ENCODE measurements at regions not wholly inside any gene's neighbourhood (a gene's known extent, or its start where the extent isn't known, plus 50 kb on each side); places are given as distances from the start of the nearest gene placed in this dataset.

- Histone ChIP-seq H3K36me3 (no peaks in the 10 kb centered on the region), H3K27me3 (no peaks in the 10 kb centered on the region), H3K9me3 (no peaks in the 10 kb centered on the region), H3K4me1 (no peaks in the 10 kb centered on the region), H3K27ac (no peak overlapping the region), H3K4me3 (no peak overlapping the region)
- intact Hi-C loops (cut with DNase I; ENCODE audit: low total_unique reads) = no loop called here
- TF ChIP-seq CTCF (IDR thresholded peaks at IDR 0.05) (no peak), POLR2A (IDR thresholded peaks at IDR 0.05) (no peak)
- DNase-seq = no peak
Observed at GRCh38 chr5:96509316-96509715, 76.3 kb upstream of the PCSK1 start.

GRCh38 chr5:96509721-96510350 lies 76.8 kb upstream of the PCSK1 start:
- H3K27ac ChIP-seq = no peak overlapping the region
- H3K36me3 ChIP-seq = no peaks in the 10 kb centered on the region
- intact Hi-C loops (cut with DNase I; ENCODE audit: low total_unique reads) = no loop called here
- TF ChIP-seq POLR2A (IDR thresholded peaks at IDR 0.05) (no peak), CTCF (IDR thresholded peaks at IDR 0.05) (no peak)
- no peak overlapping the region for H3K4me3 ChIP-seq
- no peaks in the 10 kb centered on the region for H3K4me1 ChIP-seq
- no peaks in the 10 kb centered on the region for H3K27me3 ChIP-seq
- DNase-seq = no peak
- no peaks in the 10 kb centered on the region for H3K9me3 ChIP-seq

- TF ChIP-seq CTCF (IDR thresholded peaks at IDR 0.05) = no peak
- TF ChIP-seq POLR2A (IDR thresholded peaks at IDR 0.05) = no peak
- H3K4me3 ChIP-seq = no peak overlapping the region
- no peaks in the 10 kb centered on the region for H3K9me3 ChIP-seq
Observed at GRCh38 chr5:96516631-96517071, 83.6 kb upstream of the PCSK1 start.

GRCh38 chr5:96517295-96517694 lies 84.2 kb upstream of the PCSK1 start:
- intact Hi-C loops (cut with DNase I; ENCODE audit: low total_unique reads) = no loop called here
- Histone ChIP-seq H3K36me3 (no peaks in the 10 kb centered on the region), H3K9me3 (no peaks in the 10 kb centered on the region), H3K4me1 (no peaks in the 10 kb centered on the region), H3K4me3 (no peak overlapping the region), H3K27me3 (no peaks in the 10 kb centered on the region), H3K27ac (no peak overlapping the region)
- TF ChIP-seq POLR2A (IDR thresholded peaks at IDR 0.05) = no peak
- no peak for TF ChIP-seq CTCF (IDR thresholded peaks at IDR 0.05)
- DNase-seq = no peak

More at GRCh38 chr5:96516631-96517071, 83.6 kb upstream of the PCSK1 start:
- no peaks in the 10 kb centered on the region for H3K36me3 ChIP-seq
- no peaks in the 10 kb centered on the region for H3K4me1 ChIP-seq
- H3K27ac ChIP-seq = no peak overlapping the region
- intact Hi-C loops (cut with DNase I; ENCODE audit: low total_unique reads) = no loop called here
- H3K27me3 ChIP-seq = no peaks in the 10 kb centered on the region
- DNase-seq = no peak

- no peaks in the 10 kb centered on the region for H3K36me3 ChIP-seq
- intact Hi-C loops (cut with DNase I; ENCODE audit: low total_unique reads) = no loop called here
- no peaks in the 10 kb centered on the region for H3K9me3 ChIP-seq
- no peaks in the 10 kb centered on the region for H3K4me1 ChIP-seq
- TF ChIP-seq POLR2A (IDR thresholded peaks at IDR 0.05) (no peak), CTCF (IDR thresholded peaks at IDR 0.05) (no peak)
- H3K4me3 ChIP-seq = no peak overlapping the region
- H3K27me3 ChIP-seq = no peaks in the 10 kb centered on the region
- DNase-seq = no peak
- no peak overlapping the region for H3K27ac ChIP-seq
Observed at GRCh38 chr5:96520345-96520744, 87.3 kb upstream of the PCSK1 start.

Measured in uterus (tissue), 3 donors.